IMR-90 (cell line): ENCODE measurements at regions not wholly inside any gene's neighbourhood (a gene's known extent, or its start where the extent isn't known, plus 50 kb on each side); places are given as distances from the start of the nearest gene placed in this dataset.

Experiments used
- ATAC-seq: fragments of 200-7000 bp; cut with Tn5 transposase; 2 replicates; pipeline ENCODE4 v1.9.1; 2020; ENCODE audit warnings: low read depth, mild to moderate bottlenecking, moderate library complexity
- BruUV-seq: library from RNA; stranded (reverse); fragments of 400-500 nt; replicated peaks from 2 replicates; lab custom pipeline; 2021; lab: Mats Ljungman, UMichigan
- CTCF ChIA-PET: fragments of 300-600 bp; formaldehyde crosslinking; extraction: SDS; loops from one replicate; lab custom pipeline; 2021; ENCODE audit warnings: antibody characterized with exemption; lab: Yijun Ruan, JAX
- POLR2A ChIA-PET: fragments of 300-600 bp; sonication (Branson Sonifier 250); formaldehyde crosslinking; loops from one replicate; lab custom pipeline; 2022; ENCODE audit warnings: antibody characterized with exemption; ENCODE audit not compliant: unreplicated experiment; lab: Charles Lee
- DNase-seq: peaks from one replicate; pipeline ENCODE4 v3.0.0; 2013
- H2AFZ ChIP-seq: replicated peaks from 2 replicates; pipeline ENCODE3; 2013; ENCODE audit warnings: low read length, mild to moderate bottlenecking; ENCODE audit not compliant: poor library complexity
- H2AK5ac ChIP-seq: 2 replicates; pipeline ENCODE4 v1.6.1; 2013; ENCODE audit warnings: low read depth, low read length, inconsistent platforms
- H2AK9ac ChIP-seq: replicated peaks from 2 replicates; pipeline ENCODE3; 2013; ENCODE audit warnings: mild to moderate bottlenecking, low read depth, low read length, moderate library complexity; ENCODE audit not compliant: poor library complexity
- H2BK120ac ChIP-seq: 2 replicates; pipeline ENCODE4 v1.6.1; 2013; ENCODE audit warnings: low read depth, low read length, inconsistent platforms
- H2BK15ac ChIP-seq: 3 replicates; pipeline ENCODE4 v1.6.1; 2013; ENCODE audit warnings: low read depth, low read length, inconsistent platforms
- H2BK20ac ChIP-seq: 2 replicates; pipeline ENCODE4 v1.6.1; 2013; ENCODE audit warnings: low read depth, mild to moderate bottlenecking, inconsistent platforms, low read length, moderate library complexity
- H2BK5ac ChIP-seq: 2 replicates; pipeline ENCODE4 v1.6.1; 2013; ENCODE audit warnings: mild to moderate bottlenecking, low read depth, low read length, inconsistent platforms; ENCODE audit not compliant: poor library complexity, severe bottlenecking
- H3K14ac ChIP-seq: replicated peaks from 2 replicates; pipeline ENCODE4 v1.6.1; 2013; ENCODE audit warnings: low read depth, low read length, inconsistent platforms
- H3K18ac ChIP-seq: 2 replicates; pipeline ENCODE4 v1.6.1; 2013; ENCODE audit warnings: low read depth, low read length, control low read depth
- H3K23ac ChIP-seq: 2 replicates; pipeline ENCODE4 v1.6.1; 2013; ENCODE audit warnings: low read depth, low read length, inconsistent platforms
- H3K27ac ChIP-seq: 2 replicates; pipeline ENCODE4 v1.5.1; 2013; ENCODE audit warnings: mild to moderate bottlenecking, control low read depth, low read length; ENCODE audit not compliant: insufficient read depth
- H3K27me3 ChIP-seq: 2 replicates; pipeline ENCODE4 v1.6.1; 2013; ENCODE audit warnings: low read length; ENCODE audit not compliant: control insufficient read depth, insufficient read depth
- H3K36me3 ChIP-seq: 2 replicates; pipeline ENCODE4 v1.6.1; 2013; ENCODE audit warnings: low read length, mixed read lengths; ENCODE audit not compliant: control insufficient read depth, insufficient read depth
- H3K4ac ChIP-seq: 2 replicates; pipeline ENCODE4 v1.6.1; 2013; ENCODE audit warnings: low read depth, low read length, inconsistent platforms
- H3K4me1 ChIP-seq: 2 replicates; pipeline ENCODE4 v1.6.1; 2013; ENCODE audit warnings: low read length, mixed read lengths; ENCODE audit not compliant: control insufficient read depth, insufficient read depth
- H3K4me2 ChIP-seq: 2 replicates; pipeline ENCODE4 v1.6.1; 2013; ENCODE audit warnings: low read depth, mild to moderate bottlenecking, control low read depth, low read length, moderate library complexity
- H3K4me3 ChIP-seq: 2 replicates; pipeline ENCODE4 v1.5.1; 2013; ENCODE audit warnings: low read depth, mild to moderate bottlenecking, control low read depth, low read length, moderate library complexity; ENCODE audit not compliant: insufficient read depth
- H3K56ac ChIP-seq: 2 replicates; pipeline ENCODE4 v1.6.1; 2013; ENCODE audit warnings: low read length, inconsistent platforms; ENCODE audit not compliant: insufficient read depth; ENCODE audit errors: extremely low read depth
- H3K79me1 ChIP-seq, 2 experiments: 2 replicates each; pipeline ENCODE4 v1.6.1; 2013; ENCODE audit warnings: low read length in 2 of 2, inconsistent platforms in 1 of 2, low read depth in 1 of 2
- H3K9ac ChIP-seq: 2 replicates; pipeline ENCODE4 v1.6.1; 2013; ENCODE audit warnings: low read depth, low read length, control low read depth
- H3K9me1 ChIP-seq: 2 replicates; pipeline ENCODE4 v1.6.1; 2013; ENCODE audit warnings: low read length, inconsistent platforms; ENCODE audit not compliant: insufficient read depth
- H3K9me3 ChIP-seq: 2 replicates; pipeline ENCODE4 v1.6.1; 2013; ENCODE audit warnings: low read length; ENCODE audit not compliant: control insufficient read depth, insufficient read depth
- H4K20me1 ChIP-seq: 2 replicates; pipeline ENCODE4 v1.6.1; 2013; ENCODE audit warnings: low read length, inconsistent platforms; ENCODE audit not compliant: insufficient read depth
- H4K5ac ChIP-seq: 2 replicates; pipeline ENCODE4 v1.6.1; 2013; ENCODE audit warnings: mild to moderate bottlenecking, low read depth, low read length, control low read depth
- H4K8ac ChIP-seq, 2 experiments: 2 replicates each; pipeline ENCODE4 v1.6.1; 2013; ENCODE audit warnings: low read depth in 2 of 2, low read length in 2 of 2, control low read depth in 1 of 2, inconsistent platforms in 1 of 2
- H4K91ac ChIP-seq: 2 replicates; pipeline ENCODE4 v1.6.1; 2013; ENCODE audit warnings: low read depth, low read length, inconsistent platforms; ENCODE audit not compliant: insufficient read depth
- MAZ ChIP-seq: IDR thresholded peaks from 2 replicates; pipeline ENCODE4 v1.6.1; 2012; ENCODE audit warnings: low read depth, mild to moderate bottlenecking, low read length, improper control_type of control experiment, moderate library complexity, borderline replicate concordance
- NFE2L2 ChIP-seq: fragments of 150-350 bp; IDR thresholded peaks from 2 replicates; pipeline ENCODE4 v1.6.1; 2016; ENCODE audit warnings: low read depth, mild to moderate bottlenecking, low read length
- WGBS, 2 experiments: methylation state at CpG; one replicate each; pipeline versions ENCODE4 v1.1.5 to v1.1.7; 2013; ENCODE audit warnings: missing lambda C conversion rate in 2 of 2; ENCODE audit not compliant: insufficient read length in 1 of 2; ENCODE audit errors: extremely low coverage in 2 of 2; 5-methylcytosine and 5-hydroxymethylcytosine counted together
- dilution Hi-C: fragments of 300-500 bp; cut with HindIII; formaldehyde crosslinking; loops from one replicate; pipeline ENCODE4 v1.14.3; 2018; ENCODE audit warnings: low sequenced_read_pairs; ENCODE audit not compliant: unreplicated experiment
- in situ Hi-C: fragments of 300-500 bp; cut with MboI; formaldehyde crosslinking; loops from 3 replicates; pipeline ENCODE4 v1.14.3; 2019; ENCODE audit warnings: low sequenced_read_pairs, inconsistent platforms, mixed read lengths
- intact Hi-C: fragments of 100-400 bp; cut with micrococcal nuclease; formaldehyde crosslinking; loops from 2 replicates; pipeline ENCODE4 v1.10.0; 2022

- TF ChIP-seq MAZ: no peak
These were observed 371.1 kb upstream of the POU3F2 start (continued) for GRCh38 chr6:98463038-98464000.

GRCh38 chr6:98467091-98467490 lies 367.3 kb upstream of the POU3F2 start:
- Histone ChIP-seq H3K4ac (no peak overlapping the region), H3K4me3 (no peak overlapping the region), H2BK5ac (no peak overlapping the region), H3K27me3 (no peaks in the 10 kb centered on the region), H4K20me1 (no peaks in the 10 kb centered on the region), H4K91ac (no peak overlapping the region), H2AFZ (no peak overlapping the region), H3K18ac (no peak overlapping the region), H3K23ac (no peak overlapping the region), H4K8ac (no peak overlapping the region), H3K27ac (no peak overlapping the region), H3K79me1 (no peaks in the 10 kb centered on the region), H3K9me3 (peaks cover 7% of the 10 kb centered on the region), H2BK120ac (no peak overlapping the region), H2BK20ac (no peak overlapping the region), H3K4me2 (no peak overlapping the region), H2AK5ac (no peak overlapping the region), H3K36me3 (no peaks in the 10 kb centered on the region), H3K56ac (no peak overlapping the region), H3K14ac (no peak overlapping the region), H3K9me1 (no peaks in the 10 kb centered on the region), H3K9ac (no peak overlapping the region), H3K4me1 (no peaks in the 10 kb centered on the region), H2AK9ac (no peak overlapping the region), H4K5ac (no peak overlapping the region), H2BK15ac (no peak overlapping the region)
- no peak for TF ChIP-seq NFE2L2
- CTCF ChIA-PET: no interaction called here
- ATAC-seq: no peak
- in situ Hi-C loops: no loop called here
- dilution Hi-C loops: no loop called here
- POLR2A ChIA-PET: no interaction called here
- no peak for DNase-seq
- intact Hi-C loops: no loop called here
- BruUV-seq: no TSS peak
- no CpG with 5 or more reads among the region's 2 CpGs for whole genome bisulfite sequencing, 2 experiments
